Bronchial epithelial cell (primary cell): ENCODE measurements at regions not wholly inside any gene's neighbourhood (a gene's known extent, or its start where the extent isn't known, plus 50 kb on each side); places are given as distances from the start of the nearest gene placed in this dataset.

ENCODE experiments used
- DNase-seq: peaks from one replicate; pipeline ENCODE4 v3.0.0-alpha.2; 2010; ENCODE audit warnings: low read depth
- FAIRE-seq: peaks from 2 replicates; lab custom pipeline; 2011; peaks lifted over from hg19 to GRCh38; lab: Jason Lieb, UNC
- H3K27me3 ChIP-seq: 2 replicates; pipeline ENCODE4 v1.5.1; 2011; ENCODE audit warnings: low read length; ENCODE audit not compliant: control insufficient read depth, insufficient read depth
- H3K36me3 ChIP-seq: 2 replicates; pipeline ENCODE4 v1.5.1; 2011; ENCODE audit warnings: low read length; ENCODE audit not compliant: control insufficient read depth, insufficient read depth
- H3K4me3 ChIP-seq: 2 replicates; pipeline ENCODE4 v1.5.1; 2011; ENCODE audit warnings: mild to moderate bottlenecking, low read depth, low read length, control low read depth
- CTCF ChIP-seq: IDR thresholded peaks from 2 replicates; pipeline ENCODE4 v1.5.1; 2011; ENCODE audit warnings: mild to moderate bottlenecking, moderate library complexity, low read length, control low read depth, inconsistent platforms; ENCODE audit not compliant: insufficient read depth, severe bottlenecking

- TF ChIP-seq CTCF, result no peak
- no peak overlapping the region for H3K4me3 ChIP-seq
- H3K27me3 ChIP-seq, result no peaks in the 10 kb centered on the region
- H3K36me3 ChIP-seq, result no peaks in the 10 kb centered on the region
- FAIRE-seq, result no peak
- DNase-seq, result peak; percentile 41
Measured at GRCh38 chr20:39660226-39660625, 698.1 kb downstream of the DHX35 start.

GRCh38 chr20:39658662-39659409 is 696.7 kb downstream of the DHX35 start:
- no peak overlapping the region for H3K4me3 ChIP-seq
- FAIRE-seq, result no peak
- DNase-seq, result no peak
- no peak for TF ChIP-seq CTCF
- H3K27me3 ChIP-seq, result no peaks in the 10 kb centered on the region
- H3K36me3 ChIP-seq, result no peaks in the 10 kb centered on the region

GRCh38 chr20:39654171-39654570 is 692.0 kb downstream of the DHX35 start:
- no peak for TF ChIP-seq CTCF
- Histone ChIP-seq H3K4me3 (no peak overlapping the region), H3K36me3 (no peaks in the 10 kb centered on the region), H3K27me3 (no peaks in the 10 kb centered on the region)
- no peak for DNase-seq
- no peak for FAIRE-seq

GRCh38 chr20:39651645-39652325 is 689.6 kb downstream of the DHX35 start:
- no peak for DNase-seq
- no peak for TF ChIP-seq CTCF
- no peak for FAIRE-seq
- no peaks in the 10 kb centered on the region for H3K36me3 ChIP-seq
- no peak overlapping the region for H3K4me3 ChIP-seq
- no peaks in the 10 kb centered on the region for H3K27me3 ChIP-seq

GRCh38 chr20:39646874-39647413 is 684.8 kb downstream of the DHX35 start:
- Histone ChIP-seq H3K4me3 (no peak overlapping the region), H3K36me3 (no peaks in the 10 kb centered on the region), H3K27me3 (no peaks in the 10 kb centered on the region)
- TF ChIP-seq CTCF, result no peak
- DNase-seq (no peak), FAIRE-seq (no peak)
